ENCODE measurements at regions not wholly inside any gene's neighbourhood (a gene's known extent, or its start where the extent isn't known, plus 50 kb on each side); places are given as distances from the start of the nearest gene placed in this dataset.
"Not testable (repeated sequence)": the region's sequence is repeated elsewhere in the genome, so short reads cannot be mapped to it uniquely, and the experiment has no call there.

DNA sequence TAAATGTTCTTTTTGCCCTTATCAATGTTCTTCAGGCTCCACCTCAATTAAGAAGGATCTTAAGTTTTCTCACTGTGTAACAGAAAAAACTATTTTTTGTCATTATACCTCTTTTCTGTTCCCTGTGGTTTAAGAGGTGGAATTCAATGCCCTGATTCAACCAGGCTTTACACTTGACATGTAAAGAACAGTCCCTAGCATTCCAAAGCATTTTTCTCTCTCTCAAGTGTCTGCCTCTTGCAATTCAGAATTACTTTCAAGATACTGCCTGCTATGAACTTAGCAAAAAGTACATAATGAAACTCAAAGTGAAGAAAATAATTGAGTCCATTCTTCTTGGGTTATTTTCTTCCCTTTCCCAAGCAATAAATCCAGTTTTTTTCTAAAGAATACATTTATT is 160.6 kb upstream of the NOL4 start:
- H3K4me1 Mint-ChIP-seq: no peaks in the 10 kb centered on the region
- H3K4me3 Mint-ChIP-seq: no peak overlapping the region
- ATAC-seq: no peak
- DNase-seq: no peak
- H3K27ac Mint-ChIP-seq: no peak overlapping the region
- H3K27me3 Mint-ChIP-seq: no peaks in the 10 kb centered on the region
- no peaks in the 10 kb centered on the region for H3K36me3 Mint-ChIP-seq (ENCODE audit: low read depth)
- H3K9me3 Mint-ChIP-seq: no peaks in the 10 kb centered on the region

GRCh38 chr18:34386803-34387202 is 162.1 kb upstream of the NOL4 start:
- DNase-seq (no peak), ATAC-seq (no peak)
- no peaks in the 10 kb centered on the region for H3K36me3 Mint-ChIP-seq (ENCODE audit: low read depth)
- no peaks in the 10 kb centered on the region for H3K27me3 Mint-ChIP-seq
- no peaks in the 10 kb centered on the region for H3K4me1 Mint-ChIP-seq
- H3K9me3 Mint-ChIP-seq: no peaks in the 10 kb centered on the region
- H3K27ac Mint-ChIP-seq: no peak overlapping the region
- no peak overlapping the region for H3K4me3 Mint-ChIP-seq

GRCh38 chr18:34397286-34397896 is 172.7 kb upstream of the NOL4 start:
- Mint-ChIP-seq H3K27ac (no peak overlapping the region), H3K4me3 (no peak overlapping the region), H3K4me1 (no peaks in the 10 kb centered on the region), H3K9me3 (peaks cover 6% of the 10 kb centered on the region), H3K27me3 (no peaks in the 10 kb centered on the region), H3K36me3 (ENCODE audit: low read depth) (no peaks in the 10 kb centered on the region)
- ATAC-seq (no peak), DNase-seq (no peak)

DNA sequence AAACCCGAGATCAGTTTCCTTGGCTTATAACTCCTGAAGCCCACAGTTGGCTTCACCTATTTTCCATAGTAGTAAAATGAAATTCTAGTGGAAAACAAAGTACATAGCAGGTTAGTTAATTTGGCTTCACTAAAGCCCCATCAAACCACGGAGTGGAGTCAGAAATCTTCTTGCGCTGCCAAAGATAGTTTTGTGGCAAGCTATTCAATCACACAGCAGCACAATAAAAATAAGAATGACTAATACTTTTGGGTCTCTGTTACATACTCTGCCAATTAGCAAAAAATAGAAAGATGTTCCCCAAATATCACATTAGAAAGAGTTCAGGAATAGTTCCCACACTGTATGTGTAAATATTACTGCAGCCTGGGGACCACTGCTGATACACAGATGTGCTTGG is 175.2 kb upstream of the NOL4 start:
- DNase-seq: no peak

DNA sequence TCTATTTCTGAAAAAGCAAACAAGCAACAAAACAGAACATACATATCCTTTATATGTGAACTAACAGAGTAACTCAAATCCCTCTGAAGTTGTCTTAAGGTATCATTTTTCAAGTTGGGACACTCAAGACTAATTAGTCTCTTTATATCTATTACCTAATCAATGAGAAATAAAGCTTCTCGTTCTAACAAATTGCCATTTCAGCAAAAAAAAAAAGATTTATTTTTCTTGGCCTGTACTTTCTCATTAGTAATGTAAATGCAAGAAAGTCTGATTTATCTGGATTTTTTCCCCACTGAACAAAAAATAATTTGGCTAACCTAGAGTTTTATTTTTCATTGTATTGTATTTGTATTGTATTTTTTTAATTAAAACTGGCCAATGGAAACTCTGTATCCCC is 176.1 kb upstream of the NOL4 start:
- DNase-seq: no peak
- no peak for ATAC-seq
- Mint-ChIP-seq H3K27me3 (no peaks in the 10 kb centered on the region), H3K4me1 (no peaks in the 10 kb centered on the region), H3K36me3 (ENCODE audit: low read depth) (no peaks in the 10 kb centered on the region), H3K9me3 (no peaks in the 10 kb centered on the region), H3K27ac (no peak overlapping the region), H3K4me3 (no peak overlapping the region)

More for the DNA sequence above, 175.2 kb upstream of the NOL4 start:
- Mint-ChIP-seq H3K9me3 (peaks cover 6% of the 10 kb centered on the region), H3K27me3 (no peaks in the 10 kb centered on the region), H3K27ac (no peak overlapping the region), H3K4me3 (no peak overlapping the region), H3K36me3 (ENCODE audit: low read depth) (no peaks in the 10 kb centered on the region), H3K4me1 (no peaks in the 10 kb centered on the region)
- no peak for ATAC-seq

- H3K27ac Mint-ChIP-seq: no peak overlapping the region
- H3K36me3 Mint-ChIP-seq (ENCODE audit: low read depth): no peaks in the 10 kb centered on the region
- H3K4me1 Mint-ChIP-seq: no peaks in the 10 kb centered on the region
- H3K4me3 Mint-ChIP-seq: no peak overlapping the region
- ATAC-seq: no peak
- H3K27me3 Mint-ChIP-seq: no peaks in the 10 kb centered on the region
- no peak for DNase-seq
- H3K9me3 Mint-ChIP-seq: no peaks in the 10 kb centered on the region
Measured at GRCh38 chr18:34401775-34402174, 177.1 kb upstream of the NOL4 start.

DNA sequence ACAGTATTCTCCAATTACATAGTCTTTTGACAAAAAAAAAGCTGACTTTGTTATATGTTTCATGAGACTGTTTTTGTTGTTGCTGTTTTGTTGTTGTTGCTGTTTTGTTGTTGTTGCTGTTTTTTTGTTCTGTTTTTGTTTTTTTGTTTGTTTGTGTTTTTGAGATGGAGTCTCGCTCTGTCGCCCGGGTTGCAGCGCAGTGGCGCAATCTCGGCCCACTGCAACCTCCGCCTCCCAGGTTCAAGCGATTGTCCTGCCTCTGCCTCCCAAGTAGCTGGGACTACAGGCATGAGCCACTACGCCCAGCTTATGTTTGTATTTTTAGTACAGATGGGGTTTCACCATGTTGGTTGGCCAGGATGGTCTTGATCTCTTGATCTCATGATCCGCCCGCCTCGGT is 182.8 kb upstream of the NOL4 start:
- DNase-seq; H3K27ac Mint-ChIP-seq; H3K36me3 Mint-ChIP-seq (ENCODE audit: low read depth); H3K27me3 Mint-ChIP-seq; ATAC-seq; H3K4me3 Mint-ChIP-seq; H3K4me1 Mint-ChIP-seq: not testable (repeated sequence)
- H3K9me3 Mint-ChIP-seq: peaks cover 15% of the 10 kb centered on the region

- H3K36me3 Mint-ChIP-seq (ENCODE audit: low read depth): no peaks in the 10 kb centered on the region
- H3K4me3 Mint-ChIP-seq: no peak overlapping the region
- peaks cover 15% of the 10 kb centered on the region for H3K9me3 Mint-ChIP-seq
- no peaks in the 10 kb centered on the region for H3K27me3 Mint-ChIP-seq
- no peak for ATAC-seq
- no peaks in the 10 kb centered on the region for H3K4me1 Mint-ChIP-seq
- no peak for DNase-seq
- H3K27ac Mint-ChIP-seq: no peak overlapping the region
Measured at GRCh38 chr18:34411952-34412351, 187.2 kb upstream of the NOL4 start.

DNA sequence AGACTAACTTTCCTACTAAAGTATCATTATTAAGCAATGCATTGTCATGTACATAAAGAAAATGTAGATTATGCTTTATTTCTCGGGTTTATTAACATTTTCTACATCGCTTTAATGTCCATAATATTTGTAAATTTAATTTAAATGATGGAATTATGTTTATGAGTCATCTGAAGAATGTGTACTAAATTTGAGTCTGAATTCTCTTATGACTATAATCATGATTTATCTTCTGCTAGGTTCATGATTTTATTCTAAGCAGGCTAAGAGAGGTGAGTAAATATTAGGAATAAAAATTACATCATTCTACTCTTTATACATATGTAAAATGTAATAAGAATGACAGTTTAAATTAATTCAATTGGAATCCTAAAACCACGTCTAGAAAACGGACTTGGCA is 206.3 kb upstream of the NOL4 start:
- peaks cover 20% of the 10 kb centered on the region for H3K9me3 Mint-ChIP-seq
- no peaks in the 10 kb centered on the region for H3K27me3 Mint-ChIP-seq
- ATAC-seq (no peak), DNase-seq (no peak)
- H3K4me3 Mint-ChIP-seq: no peak overlapping the region
- H3K27ac Mint-ChIP-seq: no peak overlapping the region
- H3K4me1 Mint-ChIP-seq: no peaks in the 10 kb centered on the region
- no peaks in the 10 kb centered on the region for H3K36me3 Mint-ChIP-seq (ENCODE audit: low read depth)

- Mint-ChIP-seq H3K27ac (no peak overlapping the region), H3K36me3 (ENCODE audit: low read depth) (no peaks in the 10 kb centered on the region), H3K4me3 (no peak overlapping the region), H3K4me1 (no peaks in the 10 kb centered on the region), H3K27me3 (no peaks in the 10 kb centered on the region), H3K9me3 (peaks cover 12% of the 10 kb centered on the region)
- no peak for DNase-seq
- ATAC-seq: no peak
Measured at GRCh38 chr18:34444622-34445021, 219.9 kb upstream of the NOL4 start.

- Mint-ChIP-seq H3K36me3 (ENCODE audit: low read depth) (no peaks in the 10 kb centered on the region), H3K4me1 (no peaks in the 10 kb centered on the region), H3K27ac (no peak overlapping the region), H3K4me3 (no peak overlapping the region), H3K27me3 (no peaks in the 10 kb centered on the region), H3K9me3 (peaks cover 10% of the 10 kb centered on the region)
- DNase-seq: no peak
- no peak for ATAC-seq
Measured at GRCh38 chr18:34448662-34449061, 223.9 kb upstream of the NOL4 start.

- Mint-ChIP-seq H3K4me1 (no peaks in the 10 kb centered on the region), H3K9me3 (peaks cover 13% of the 10 kb centered on the region), H3K36me3 (ENCODE audit: low read depth) (no peaks in the 10 kb centered on the region), H3K27me3 (no peaks in the 10 kb centered on the region), H3K4me3 (no peak overlapping the region), H3K27ac (no peak overlapping the region)
- DNase-seq (no peak), ATAC-seq (peak; percentile 20)
Measured at GRCh38 chr18:34457761-34458160, 233.0 kb upstream of the NOL4 start.

DNA sequence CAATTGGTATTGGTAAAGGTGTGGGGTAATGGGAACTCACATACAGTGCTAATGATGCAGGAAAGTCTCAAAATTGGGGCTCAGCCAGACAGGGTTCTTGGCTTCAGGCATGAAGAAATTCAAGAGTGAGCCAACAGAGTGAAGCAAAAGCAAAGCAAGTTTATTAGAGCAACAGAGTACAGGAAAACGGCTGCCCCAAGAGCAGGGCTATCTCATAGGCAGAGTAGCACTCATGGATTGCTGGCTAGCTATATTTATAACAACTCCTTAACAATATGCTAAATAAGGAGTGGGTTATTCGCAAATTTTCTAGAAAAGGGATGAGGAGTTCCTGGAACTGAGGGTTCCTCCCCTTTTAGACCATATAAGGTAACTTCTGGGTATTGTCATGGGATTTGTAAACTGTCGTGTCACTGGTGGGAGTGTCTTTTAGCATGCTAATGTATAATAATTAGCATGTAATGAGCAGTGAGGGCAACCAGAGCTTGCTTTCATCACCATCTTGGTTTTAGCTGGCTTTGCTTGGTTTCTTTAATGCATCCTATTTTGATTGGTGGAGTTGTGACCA is 233.8 kb upstream of the NOL4 start:
- Mint-ChIP-seq H3K27me3 (no peaks in the 10 kb centered on the region), H3K9me3 (peaks cover 12% of the 10 kb centered on the region), H3K4me1 (no peaks in the 10 kb centered on the region), H3K4me3 (no peak overlapping the region), H3K27ac (no peak overlapping the region), H3K36me3 (ENCODE audit: low read depth) (no peaks in the 10 kb centered on the region)
- ATAC-seq (no peak), DNase-seq (no peak)

- Mint-ChIP-seq H3K27me3 (no peaks in the 10 kb centered on the region), H3K36me3 (ENCODE audit: low read depth) (no peaks in the 10 kb centered on the region), H3K9me3 (peaks cover 18% of the 10 kb centered on the region), H3K4me1 (no peaks in the 10 kb centered on the region), H3K27ac (no peak overlapping the region), H3K4me3 (no peak overlapping the region)
- ATAC-seq: no peak
- DNase-seq: no peak
Measured at GRCh38 chr18:34461266-34461665, 236.6 kb upstream of the NOL4 start.

- no peak for DNase-seq
- Mint-ChIP-seq H3K9me3 (peaks cover 13% of the 10 kb centered on the region), H3K4me3 (no peak overlapping the region), H3K27me3 (no peaks in the 10 kb centered on the region), H3K36me3 (ENCODE audit: low read depth) (no peaks in the 10 kb centered on the region), H3K27ac (no peak overlapping the region), H3K4me1 (no peaks in the 10 kb centered on the region)
- ATAC-seq: no peak
Measured at GRCh38 chr18:34467058-34467457, 242.3 kb upstream of the NOL4 start.

DNA sequence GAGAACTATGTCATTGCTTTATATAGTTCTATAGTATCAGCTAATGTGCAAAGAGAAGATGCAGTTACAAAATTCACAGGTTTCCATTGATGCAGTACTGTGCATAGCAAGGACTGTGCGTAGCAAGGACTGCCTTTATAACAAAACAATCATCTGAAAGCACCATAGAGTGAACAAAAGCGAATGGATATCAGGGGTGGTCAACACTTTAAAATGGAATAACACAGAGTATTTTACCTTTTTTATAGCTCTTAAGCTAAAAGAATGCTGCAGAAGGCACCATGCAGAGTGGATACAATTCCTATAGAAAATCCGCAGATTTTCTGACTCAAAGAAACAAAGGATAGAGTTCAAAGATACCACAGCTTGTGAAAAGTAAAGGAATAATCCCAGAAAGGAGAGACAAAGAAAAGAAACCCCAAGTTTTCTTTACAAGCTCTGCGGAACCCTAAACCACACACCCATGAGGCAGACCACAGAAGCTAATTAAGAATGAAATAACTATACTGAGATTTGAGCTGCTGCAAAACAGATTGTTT is 229.9 kb upstream of the DTNA start:
- no peak overlapping the region for H3K27ac Mint-ChIP-seq
- no peaks in the 10 kb centered on the region for H3K4me1 Mint-ChIP-seq
- ATAC-seq (no peak), DNase-seq (no peak)
- H3K36me3 Mint-ChIP-seq (ENCODE audit: low read depth): no peaks in the 10 kb centered on the region
- H3K9me3 Mint-ChIP-seq: peaks cover 15% of the 10 kb centered on the region
- H3K4me3 Mint-ChIP-seq: no peak overlapping the region
- H3K27me3 Mint-ChIP-seq: no peaks in the 10 kb centered on the region

Measured in activated naive CD8-positive, alpha-beta T cell treated with anti-CD3 and anti-CD28 coated beads, Interleukin-2, amount 50 U/mL, for 24 hours (primary cell).